GM19467 (cell line): ENCODE measurements at regions not wholly inside any gene's neighbourhood (a gene's known extent, or its start where the extent isn't known, plus 50 kb on each side); places are given as distances from the start of the nearest gene placed in this dataset.
"Not testable (repeated sequence)": the region's sequence is repeated elsewhere in the genome, so short reads cannot be mapped to it uniquely, and the experiment has no call there.

Experiments
- ATAC-seq: cut with Tn5 transposase; IDR thresholded peaks from one replicate; pipeline ENCODE4 v1.9.1; 2021; ENCODE audit warnings: mild to moderate bottlenecking, moderate library complexity; ENCODE audit not compliant: unreplicated experiment

DNA sequence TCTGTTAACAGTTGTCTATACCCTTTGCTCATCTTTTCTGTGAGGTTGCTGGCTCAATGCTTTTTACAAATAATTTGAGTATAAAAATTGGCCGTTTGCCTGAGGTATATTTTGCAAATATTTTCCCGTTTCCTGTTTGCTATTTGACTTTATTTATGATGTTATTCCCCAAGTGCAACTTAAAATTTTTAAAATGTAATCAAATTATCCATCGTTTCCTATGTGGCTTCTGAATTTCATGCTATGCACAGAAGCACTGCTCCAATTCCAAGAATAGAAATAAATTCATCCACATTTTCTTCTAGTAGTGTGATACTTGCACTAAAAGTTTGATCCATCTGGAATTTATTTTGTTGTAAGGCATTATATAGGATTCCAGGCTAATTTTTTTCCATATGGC lies 123.6 kb downstream of the ZNF608 start:
- no peak for ATAC-seq

DNA sequence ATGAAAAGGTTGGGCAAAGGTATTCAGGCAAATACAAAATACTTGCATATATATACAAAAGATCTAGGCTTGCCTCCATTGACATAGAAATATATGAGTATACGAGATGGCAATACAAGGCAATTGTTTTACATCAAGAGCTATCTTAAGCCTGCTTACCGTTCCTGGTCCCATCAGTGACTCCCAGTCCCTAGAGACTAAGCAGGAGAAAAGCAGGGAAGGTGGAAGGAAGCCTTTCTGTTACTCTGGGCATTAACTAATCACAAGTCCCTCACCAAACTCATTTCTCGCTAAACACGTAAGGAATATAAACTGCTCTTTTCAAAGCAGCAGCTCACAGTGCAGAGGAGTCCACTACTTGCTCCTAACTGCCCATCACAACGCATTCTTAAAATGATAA lies 125.2 kb downstream of the ZNF608 start:
- no peak for ATAC-seq

DNA sequence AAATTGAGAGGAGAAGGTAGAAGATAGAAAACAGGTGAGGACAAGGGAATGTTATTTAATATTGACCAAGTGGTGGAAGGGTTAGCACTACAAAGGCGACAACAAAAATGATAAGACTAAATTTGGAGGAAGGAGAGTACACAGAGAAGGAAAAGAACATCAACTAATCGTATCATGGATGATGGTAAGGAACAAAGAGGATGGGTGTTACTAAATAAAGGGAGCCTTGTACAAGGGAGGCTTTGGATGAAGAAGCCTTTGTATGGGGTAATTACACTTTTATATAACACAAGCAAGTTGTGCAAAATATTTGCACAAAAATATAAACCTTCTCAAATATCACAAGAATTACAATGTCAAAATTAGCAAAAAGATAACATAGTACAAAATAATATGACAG lies 125.7 kb downstream of the ZNF608 start:
- ATAC-seq: no peak

DNA sequence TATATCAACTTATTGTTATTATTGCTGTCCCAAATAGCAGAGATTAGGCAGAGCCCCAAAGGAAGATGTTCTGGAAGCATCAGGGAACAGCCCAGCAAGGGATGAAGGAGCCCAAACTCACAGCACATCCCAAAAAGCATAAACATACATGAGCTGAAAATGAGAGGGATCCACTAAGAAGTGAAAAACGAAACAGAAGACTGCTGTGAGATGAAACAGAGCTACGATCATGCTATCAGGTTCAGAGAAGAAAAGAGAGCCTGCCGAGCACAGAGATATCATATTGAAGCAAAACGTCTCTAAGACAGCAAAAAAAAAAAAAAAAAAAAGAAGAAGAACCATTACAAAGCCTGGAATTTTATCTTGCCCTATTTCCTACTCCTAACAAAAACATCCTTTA lies 127.3 kb downstream of the ZNF608 start:
- no peak for ATAC-seq

DNA sequence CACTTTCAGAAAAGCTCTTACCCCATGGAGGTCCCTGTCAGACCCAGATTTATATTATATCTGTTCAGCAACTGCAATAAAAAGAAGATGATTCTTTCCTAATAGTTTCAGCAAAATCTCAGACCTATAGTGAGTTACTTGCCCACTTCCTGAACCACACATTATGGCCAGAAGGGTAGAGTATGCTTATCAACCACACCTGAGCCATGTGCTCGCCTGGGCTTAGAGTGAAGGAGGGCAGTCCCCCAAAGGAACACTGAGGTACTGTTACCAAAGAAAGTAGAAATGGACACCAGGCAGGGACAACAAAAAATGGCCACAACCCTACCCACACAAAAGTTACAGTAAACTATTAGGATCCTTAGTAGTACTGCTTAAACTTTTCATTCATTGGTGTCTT lies 128.7 kb downstream of the ZNF608 start:
- ATAC-seq: no peak

DNA sequence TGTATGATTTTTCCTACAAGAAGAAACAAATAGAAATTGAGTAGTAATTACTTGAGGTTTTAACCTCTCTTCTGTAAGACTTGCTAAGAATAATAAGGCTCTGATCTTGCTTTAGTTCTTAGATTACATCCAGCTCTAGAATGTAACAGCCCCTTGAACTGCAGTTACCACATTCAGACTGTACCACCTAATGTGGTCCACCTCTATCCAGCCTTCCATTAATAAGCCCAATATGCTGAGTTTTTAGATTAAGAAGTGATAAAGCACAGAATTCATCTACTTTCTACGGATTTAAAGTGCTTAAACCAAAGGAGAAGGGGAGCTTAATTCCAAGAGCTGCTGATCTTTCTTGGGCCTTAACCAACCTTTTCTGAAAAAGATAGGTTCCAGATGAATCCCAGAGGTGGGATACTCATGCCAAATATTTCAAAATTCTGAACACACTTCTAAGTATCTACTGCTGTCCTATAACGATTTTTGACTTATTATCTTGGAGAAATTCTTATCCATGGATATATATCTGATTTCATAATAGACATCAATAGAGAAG lies 131.5 kb downstream of the ZNF608 start:
- no peak for ATAC-seq

DNA sequence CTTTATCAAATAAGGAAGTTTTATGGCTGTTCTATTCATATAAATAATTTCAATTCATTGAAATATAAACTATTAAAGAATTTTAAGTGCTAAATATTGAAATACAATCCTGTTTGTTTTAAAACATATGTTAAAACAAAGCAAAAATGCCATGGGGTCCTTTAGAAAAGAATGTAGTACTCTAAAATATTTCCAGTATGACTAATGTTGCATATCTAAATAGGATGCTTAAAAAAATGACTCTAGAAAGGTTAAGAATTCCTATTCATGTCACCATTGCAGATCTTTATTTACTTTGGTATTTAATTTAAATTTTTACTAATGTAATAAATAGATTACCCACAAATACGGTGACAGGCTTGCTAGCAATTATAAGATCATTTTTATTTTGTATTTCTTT lies 132.3 kb downstream of the ZNF608 start:
- no peak for ATAC-seq

DNA sequence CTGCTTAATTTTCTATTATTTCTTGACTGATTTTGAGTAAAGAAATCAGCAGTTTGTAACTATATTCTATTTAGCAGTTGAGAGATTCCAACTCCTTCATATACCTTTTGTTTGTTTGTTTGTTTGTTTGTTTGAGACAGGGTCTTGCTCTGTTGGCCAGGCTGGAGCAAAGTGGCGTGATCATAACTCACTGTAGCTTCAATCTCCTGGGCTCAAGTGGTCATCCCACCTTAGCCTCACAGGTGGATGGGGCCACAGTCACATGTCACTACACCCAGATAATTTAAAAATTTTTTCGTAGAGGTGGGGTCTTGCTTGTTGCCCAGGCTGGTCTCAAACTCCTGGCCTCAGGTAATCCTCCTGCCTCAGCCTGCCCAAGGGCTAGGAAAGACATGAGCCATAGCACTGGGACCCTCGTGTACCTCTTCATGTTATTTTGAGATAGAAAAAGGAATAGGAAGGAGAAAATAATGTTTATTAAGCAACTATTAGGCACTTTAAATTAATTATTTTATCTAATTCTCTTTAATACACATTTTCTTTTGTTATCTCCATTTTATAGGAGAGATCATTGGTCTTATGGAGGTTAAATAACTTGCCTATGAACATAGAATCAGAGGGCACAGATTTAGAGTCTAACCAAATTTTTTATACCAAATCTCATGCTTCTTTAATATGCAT lies 133.0 kb downstream of the ZNF608 start:
- ATAC-seq: no peak

DNA sequence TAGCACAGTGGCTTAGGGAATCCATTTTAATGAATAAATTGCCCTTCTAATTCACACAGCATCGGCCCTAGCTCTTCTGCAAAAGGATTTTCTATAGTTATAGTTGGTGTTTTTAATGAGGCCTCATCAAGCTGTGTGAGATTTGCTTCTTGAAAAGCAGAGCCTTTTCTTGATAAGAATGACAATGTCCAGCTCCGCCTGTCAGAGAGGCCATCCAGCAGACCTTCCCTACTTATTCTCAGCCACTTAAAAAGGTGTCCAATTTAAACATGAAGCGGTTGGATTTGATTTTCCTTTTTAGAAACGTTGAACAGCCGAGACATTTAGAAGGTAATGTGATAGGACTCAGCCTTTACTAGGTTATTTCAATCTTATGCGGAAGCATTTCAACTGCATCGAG lies 134.4 kb downstream of the ZNF608 start:
- no peak for ATAC-seq

DNA sequence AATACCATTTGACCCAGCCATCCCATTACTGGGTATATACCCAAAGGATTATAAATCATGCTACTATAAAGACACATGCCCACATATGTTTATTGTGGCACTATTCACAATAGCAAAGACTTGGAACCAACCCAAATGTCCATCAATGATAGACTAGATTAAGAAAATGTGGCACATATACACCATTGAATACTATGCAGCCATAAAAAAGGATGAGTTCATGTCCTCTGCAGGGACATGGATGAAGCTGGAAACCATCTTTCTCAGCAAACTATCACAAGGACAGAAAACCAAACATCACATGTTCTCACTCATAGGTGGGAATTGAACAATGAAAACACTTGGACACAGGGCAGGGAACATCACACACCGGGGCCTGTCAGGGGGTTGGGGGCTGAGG lies 135.2 kb downstream of the ZNF608 start:
- not testable (repeated sequence) for ATAC-seq

DNA sequence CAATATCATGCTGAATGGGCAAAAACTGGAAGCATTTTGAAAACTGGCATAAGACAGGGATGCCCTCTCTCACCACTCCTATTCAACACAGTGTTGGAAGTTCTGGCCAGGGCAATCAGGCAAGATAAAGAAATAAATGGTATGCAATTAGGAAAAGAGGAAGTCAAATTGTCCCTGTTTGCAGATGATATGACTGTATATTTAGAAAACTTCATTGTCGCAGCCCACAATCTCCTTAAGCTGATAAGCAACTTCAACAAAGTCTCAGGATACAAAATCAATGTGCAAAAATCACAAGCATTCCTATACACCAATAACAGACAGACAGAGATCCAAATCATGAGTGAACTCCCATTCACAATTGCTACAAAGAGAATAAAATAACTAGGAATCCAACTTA lies 136.8 kb downstream of the ZNF608 start:
- not testable (repeated sequence) for ATAC-seq

DNA sequence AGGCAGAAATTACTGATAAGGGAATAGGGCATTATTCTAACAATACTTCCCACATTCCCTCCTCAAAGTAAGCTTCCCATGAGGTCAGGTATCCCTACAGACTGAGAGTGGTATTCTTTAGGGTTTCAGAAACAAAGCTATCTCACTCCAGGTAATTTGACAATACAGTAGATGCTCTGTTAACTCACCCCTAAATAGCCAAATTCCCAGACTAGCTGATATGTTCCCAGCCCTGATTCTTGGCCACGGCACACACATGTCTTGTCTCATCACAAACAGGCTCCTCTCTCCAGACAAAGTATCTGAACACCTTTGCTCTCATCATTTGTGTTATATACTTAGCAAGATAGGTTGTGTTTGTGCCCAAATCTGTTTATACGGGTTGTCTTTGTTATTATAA lies 139.9 kb downstream of the ZNF608 start:
- no peak for ATAC-seq

DNA sequence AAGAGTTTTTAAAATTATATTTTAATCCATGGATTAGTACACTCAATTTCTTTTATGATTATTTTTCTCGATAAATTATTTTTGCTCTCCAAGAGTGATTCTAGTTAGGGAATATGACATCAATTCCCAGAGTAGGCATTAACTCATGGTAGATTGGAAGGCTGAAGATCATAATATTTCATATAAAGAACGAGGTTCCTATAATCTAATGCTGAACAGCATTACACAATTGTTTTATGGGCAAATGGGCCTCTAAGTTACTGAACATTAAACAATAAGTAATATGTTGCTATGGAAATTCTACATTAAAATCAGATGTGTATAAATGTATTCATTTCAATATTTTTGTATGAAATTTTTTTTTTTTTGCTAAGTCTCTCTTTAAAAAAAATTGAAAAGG lies 140.3 kb downstream of the ZNF608 start:
- no peak for ATAC-seq

DNA sequence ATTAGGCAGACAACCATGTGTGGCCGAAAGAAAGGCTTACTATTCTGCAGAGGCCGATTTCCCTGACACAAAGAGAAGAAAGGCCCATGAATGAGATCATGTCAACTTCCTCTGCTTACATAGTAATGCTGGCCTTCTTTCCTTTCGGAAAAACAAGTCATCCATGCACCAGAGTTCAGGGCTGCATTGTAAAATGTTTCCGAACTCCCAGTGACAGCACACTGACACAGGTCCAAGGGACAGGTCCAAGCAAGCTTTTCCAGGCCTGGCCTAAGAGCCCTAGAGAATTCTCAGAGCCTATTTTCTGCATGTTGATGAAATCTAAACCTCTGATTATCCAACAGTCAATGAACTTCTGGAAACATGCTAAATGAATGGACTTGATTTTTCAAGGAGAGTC lies 140.9 kb downstream of the ZNF608 start:
- no peak for ATAC-seq

DNA sequence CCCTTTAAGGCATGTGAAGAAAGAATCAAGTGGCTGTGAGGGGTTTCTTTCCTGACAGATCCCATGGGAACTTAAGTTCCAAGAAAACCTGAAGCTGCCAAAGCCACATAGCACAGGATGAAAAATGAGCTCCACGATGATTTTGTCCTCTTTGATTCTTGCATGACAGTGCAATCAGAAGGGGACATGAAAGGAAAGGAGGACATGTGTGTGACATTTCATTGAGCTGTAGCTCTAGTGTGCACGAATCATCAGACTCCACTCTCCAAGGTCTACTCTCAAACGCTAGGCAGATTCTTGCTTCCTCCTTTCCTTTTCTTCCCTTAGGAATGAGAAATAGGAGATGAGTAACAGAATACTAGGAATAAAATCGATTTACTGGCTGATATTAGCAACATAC lies 142.0 kb downstream of the ZNF608 start:
- ATAC-seq: no peak

DNA sequence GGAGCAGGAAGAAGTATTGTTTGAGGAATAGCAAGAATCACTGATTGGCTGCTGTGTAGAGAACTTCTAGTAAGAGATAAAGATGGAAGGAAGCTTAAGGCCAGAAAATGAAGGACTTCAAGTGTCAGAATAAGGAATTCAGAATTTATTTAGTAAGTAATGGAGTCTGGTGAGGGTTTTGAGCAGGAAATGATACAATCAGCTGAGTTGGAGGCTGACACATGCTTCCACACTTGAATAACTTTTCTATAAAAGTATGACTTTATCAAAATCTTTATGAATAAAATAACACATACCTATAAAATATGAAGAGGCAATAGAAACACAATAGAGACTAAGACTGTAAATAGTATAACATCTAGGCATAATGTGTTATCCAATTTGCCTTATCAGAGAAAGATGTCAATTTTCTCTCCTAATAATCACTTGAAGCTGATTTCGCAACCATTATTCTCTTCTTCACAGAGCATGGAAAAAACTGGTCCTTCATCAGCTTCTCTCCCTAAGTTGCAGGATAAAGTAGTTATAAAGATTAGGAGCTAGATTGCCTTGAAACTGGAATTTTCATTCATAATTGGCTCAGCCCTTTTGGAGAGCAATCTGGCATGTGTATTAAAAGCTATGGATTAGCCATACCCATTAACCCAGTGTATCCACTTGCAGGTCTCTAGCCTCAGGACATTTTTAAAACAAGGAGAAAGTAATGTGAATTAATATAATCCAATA lies 143.4 kb downstream of the ZNF608 start:
- ATAC-seq: no peak

DNA sequence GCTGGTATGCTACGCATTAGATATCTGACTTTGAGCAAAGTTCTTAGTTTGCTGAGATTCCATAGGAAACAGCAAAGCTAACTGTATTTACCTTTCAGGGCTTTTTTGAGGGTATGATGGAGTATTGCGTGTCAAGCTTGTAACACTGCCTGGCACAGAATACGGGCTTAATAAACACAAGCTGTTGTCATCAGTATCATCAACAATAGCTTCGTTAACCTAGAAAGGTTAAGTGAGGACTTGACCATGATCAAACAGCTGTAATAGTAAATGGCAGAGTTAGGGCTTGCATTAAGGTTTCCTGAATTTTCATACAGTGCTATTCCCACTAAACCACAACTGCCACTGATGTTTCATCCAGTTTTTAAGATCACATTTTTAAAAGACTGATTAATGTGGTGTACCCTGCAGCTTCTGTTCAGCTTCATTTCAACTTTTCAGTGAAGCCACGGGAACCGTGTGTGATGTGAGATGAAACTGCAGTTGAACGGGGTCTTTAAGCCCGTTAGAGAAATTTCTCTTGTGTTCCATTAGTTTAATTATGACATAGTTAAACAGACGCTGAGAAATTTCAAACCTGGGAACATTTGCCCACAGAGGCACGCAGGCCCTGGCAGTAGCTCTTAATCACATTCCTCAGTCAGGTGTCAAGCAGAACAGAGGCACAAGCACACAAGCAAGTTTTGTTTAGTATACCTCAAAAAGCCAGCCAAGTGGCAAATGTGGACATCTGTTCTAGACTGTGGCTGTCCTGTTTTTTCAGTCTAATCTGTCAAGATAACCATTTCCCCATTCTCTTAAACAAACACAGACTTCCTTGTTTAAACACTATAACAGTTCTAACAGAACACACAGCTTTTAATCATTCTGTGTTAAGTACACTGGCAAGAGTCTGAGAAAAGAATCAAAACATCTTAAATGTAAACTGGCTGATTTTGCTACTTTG lies 147.1 kb downstream of the ZNF608 start:
- ATAC-seq: peak; percentile 50

DNA sequence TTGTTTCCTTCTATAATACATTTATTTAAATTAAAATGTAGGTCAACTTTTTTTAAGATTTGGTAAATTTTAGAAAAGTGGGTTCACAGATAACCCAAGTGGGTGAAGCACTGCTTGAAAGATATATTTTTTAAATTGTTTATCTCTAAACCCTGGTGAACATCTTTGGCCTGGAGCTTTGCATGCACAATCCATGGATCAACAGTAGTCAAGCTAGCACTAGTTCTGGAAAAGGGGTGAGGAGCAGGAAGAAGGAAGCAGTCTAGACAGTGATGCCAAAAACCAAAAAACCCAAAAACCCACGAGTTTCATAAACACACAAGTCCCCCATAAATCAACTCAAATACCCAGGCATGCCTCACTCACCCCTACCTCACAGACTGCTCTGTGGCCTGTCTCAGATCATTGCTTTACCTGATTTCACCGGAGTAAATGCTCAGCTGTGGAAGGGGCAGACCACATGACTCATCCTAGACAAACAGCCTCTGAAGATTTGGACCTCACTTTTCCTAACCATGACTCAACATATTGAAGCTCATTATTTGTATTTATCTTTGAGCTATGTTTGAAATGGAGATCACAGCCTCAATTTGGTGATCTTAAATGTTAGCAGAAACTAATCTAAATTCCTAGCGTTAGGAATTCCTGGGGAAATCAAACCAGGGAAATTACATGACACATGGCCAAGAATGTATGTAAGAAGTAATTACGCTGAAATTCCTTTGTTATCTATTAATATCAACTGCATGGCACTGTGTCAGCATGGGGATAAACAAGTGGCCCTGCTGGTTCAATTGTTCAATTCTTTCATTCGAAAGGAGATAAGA lies 149.6 kb downstream of the ZNF608 start:
- ATAC-seq: no peak

DNA sequence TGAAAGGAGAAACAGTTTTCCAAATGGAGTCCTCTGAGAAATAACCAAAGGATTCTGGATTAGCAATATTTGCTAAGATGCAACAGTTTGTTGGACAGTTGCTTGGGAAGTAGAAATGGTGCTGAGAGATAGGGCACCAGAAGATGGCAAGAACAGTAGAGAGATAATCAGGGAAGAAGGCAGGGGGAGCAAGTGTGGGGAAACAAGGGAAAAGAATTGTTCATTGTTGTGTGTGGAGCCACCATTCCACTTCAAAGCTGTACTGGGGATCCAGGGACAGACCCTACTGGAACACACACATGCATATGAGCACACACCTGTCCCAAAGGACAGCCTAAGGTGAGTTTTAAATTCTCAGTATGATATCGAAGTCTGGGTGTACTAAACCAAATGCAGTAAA lies 152.5 kb downstream of the ZNF608 start:
- ATAC-seq: no peak

DNA sequence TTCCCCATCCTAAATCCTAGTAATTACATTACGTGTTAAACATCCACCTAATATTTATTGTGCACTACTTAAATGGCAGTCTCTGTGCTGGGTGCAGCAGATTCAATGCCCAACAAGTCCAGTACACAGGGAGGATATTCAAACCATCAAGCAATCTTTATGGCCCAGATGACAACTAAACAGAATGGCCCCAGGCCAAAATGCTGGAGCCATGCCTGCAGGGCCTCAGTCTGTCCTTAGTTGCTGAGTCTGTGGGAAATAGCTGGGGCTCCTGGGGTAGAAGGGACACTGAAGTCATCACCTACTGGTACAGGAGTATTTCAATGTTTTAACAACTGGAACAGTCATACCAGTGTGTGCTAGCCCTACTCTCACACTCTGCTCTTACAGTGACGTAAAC lies 153.5 kb downstream of the ZNF608 start:
- ATAC-seq: no peak

DNA sequence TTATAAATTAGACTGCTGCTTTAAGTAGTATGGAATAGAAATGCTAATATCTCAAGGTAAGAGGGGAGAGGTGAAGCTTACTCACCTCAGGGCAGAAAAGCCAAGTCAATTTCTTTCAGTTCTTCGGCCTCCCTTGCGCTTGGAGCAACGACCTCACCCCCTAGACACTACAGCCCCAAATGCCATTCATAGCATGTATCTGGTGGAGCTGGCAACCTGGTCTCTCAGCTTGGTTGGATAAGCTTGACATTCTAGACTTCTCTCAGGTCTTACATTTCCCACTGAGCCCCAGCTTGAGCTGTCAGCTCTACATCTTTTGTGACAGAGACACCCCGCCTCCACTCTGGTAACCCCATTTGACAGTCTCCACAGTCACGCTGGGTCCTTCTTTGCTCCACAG lies 154.9 kb downstream of the ZNF608 start:
- ATAC-seq: no peak
